Stimulated activated CD4-positive, alpha-beta T cell treated with anti-CD3 and anti-CD28 coated beads, Interleukin-2, amount 100 ng/mL, for 24 hours (primary cell): ENCODE measurements at regions not wholly inside any gene's neighbourhood (a gene's known extent, or its start where the extent isn't known, plus 50 kb on each side); places are given as distances from the start of the nearest gene placed in this dataset.

Source experiments
- DNase-seq, 2 donors: peaks; one replicate each; pipeline ENCODE4 v3.0.0-alpha.2; 2020

DNA sequence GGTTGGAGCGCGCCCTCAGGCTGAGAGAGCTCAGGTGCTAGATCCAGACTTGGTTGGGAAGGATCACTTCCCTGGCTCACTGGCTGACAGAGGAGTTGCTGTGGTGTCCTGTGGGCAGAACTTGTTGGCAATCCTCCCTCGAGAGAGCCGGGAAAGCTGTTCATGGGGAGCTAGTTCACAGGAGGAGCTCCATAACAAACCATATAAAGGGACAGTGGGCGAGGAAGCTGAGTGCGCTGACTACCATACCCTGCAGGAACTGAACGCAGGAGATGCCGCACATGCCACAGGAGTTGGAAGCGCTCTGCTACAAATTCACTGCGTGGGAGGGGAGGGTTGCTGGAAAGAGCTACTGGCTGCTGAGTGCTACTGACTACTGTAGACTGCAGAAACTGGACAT is 243.2 kb downstream of the OGFRL1 start:
- no peak for DNase-seq

DNA sequence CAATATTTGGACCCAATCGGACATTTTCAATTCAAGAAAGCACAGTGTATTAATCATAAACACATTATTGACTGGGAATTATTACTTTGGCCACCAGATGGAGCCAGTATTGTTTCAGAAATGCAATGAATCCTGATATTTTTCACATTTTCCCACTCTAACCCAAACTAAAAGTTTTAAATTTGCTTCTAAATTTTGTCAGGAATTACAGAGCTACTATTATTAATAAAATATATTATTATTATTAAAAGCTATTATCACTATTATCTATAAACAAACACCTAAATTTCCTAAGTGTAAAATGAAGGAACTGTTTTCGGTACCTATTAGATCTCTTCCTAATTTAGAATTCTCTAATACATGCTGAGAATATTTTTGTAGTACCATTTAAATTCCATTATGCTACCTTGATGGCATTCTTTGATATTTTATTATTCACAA is 245.3 kb downstream of the OGFRL1 start:
- DNase-seq = no peak

DNA sequence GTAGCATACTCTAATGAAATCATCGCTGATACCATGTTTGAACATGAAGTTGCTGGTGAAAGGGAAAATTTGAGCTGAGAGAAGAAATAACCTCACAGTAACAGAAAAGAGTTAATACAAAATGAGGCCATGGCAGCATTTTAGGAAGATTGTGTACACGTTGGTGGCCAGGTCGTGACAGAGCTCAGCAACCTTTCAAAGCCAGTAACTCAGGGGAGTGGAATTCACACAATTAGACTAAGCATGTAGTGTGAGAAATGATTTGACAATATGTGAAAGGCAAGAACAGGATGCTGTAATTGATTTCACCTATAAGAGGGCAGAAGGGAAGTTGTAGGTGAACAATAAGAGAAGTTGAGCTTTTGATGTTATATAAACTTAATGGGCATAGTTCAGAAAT is 246.3 kb downstream of the OGFRL1 start:
- no peak for DNase-seq

DNA sequence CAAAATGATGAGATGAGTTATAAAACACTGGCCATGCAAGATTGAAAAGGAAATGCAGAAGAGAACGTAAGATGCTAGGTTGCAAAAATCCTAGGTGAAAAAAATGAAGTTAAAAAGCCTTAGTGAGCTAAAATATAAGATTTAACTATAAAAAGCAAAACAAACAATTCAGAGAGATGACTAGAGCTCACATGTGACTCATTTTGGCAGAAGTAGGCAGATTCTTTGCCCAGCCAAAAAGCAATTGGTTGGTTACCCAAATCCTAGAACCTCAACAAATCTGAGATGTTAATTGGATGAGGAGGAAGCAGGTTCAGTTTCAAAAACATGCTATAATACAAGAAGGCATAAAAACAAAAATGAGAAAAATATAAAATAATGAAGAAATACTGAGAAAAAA is 249.1 kb downstream of the OGFRL1 start:
- no peak for DNase-seq

DNA sequence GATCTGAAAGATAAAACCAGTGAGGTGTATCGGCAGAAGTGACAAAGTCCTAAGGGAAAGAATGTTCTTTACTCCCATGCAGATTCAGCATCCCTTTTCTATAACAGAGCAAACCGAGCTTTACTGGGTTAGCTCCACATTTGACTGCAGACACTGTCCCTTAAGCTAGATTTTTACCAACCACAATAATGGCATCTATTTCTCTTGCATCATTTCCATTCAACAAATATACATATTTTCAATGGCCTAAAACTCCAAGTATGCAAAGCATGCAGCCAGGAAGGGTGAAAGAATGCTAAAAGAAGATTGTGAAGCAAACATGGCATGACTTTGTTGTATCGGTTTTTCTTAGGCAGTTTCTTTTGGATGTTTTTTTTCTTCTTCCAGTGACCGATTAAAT is 255.4 kb downstream of the OGFRL1 start:
- no peak for DNase-seq

DNA sequence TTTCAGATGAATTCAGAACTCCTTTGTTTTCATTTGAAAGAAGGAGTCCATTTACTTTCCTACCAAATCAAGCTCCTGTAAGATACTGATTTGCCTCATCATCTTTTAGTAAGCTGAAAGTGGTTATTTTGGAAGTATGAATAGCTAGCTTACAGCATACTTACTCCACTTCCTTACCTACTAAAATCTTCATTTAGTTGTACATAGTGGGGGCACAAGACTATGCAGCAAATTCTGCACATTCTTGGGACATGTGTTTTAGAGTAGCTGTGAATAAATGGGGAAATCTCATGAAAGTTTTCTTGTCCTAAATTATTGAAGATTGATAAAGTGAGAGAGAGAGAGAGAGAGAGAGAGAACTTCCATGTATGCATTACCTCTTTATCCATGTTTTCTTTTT is 256.3 kb downstream of the OGFRL1 start:
- DNase-seq = no peak

DNA sequence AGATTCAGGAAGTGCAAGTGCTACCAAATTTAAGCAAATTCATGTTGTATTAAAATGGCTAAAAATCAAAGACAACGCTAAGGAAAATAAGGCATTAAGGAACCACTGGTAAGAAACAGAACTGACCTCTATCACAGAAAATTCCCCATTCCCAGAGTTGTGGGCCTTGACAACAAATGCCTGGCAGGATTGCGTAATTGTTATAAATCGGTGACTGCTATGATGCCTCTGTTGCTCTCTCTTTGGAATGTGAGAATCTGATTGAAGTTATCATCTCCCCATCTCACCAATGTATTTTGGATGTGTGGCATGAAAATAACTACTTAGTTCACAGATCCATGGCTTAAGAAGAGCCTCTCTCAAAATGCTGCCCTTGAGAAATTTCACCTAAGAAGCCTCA is 257.3 kb downstream of the OGFRL1 start:
- no peak for DNase-seq

DNA sequence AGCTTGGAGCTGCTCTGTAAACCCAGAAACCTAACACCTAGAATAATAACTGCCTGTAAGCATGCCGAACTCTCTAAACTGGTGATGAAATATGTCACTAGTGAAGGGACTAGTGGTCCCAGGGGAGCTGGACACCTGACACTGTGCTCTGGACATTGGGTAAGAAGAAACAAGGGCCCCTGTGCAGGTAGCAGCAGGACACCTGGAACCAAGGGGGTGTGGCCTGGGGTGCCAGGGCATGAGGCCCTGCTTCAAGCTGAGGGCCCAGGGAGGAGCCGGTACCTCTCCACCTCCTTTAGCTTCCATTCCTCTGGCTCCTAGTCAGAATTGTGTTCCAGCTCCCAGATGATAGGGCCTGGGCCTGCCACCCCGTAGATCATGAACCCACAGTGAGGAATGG is 263.2 kb downstream of the OGFRL1 start:
- DNase-seq = no peak

DNA sequence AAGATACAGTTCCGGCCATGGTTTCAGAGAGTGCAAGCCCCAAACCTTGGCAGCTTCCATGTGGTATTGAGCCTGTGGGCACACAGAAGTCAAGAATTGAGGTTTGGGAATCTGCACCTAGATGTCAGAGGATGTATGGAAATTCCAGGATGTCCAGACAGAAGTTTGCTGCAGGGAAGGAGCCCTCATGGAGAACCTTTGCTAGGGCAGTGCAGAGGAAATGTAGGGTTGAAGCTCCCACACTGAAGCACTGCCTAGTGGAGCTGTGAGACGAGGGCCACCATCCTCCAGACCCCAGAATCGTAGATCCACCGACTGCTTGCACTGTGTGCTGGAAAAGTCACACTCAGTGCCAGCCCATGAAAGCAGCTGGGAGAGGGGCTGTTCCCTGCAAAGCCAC is 267.5 kb downstream of the OGFRL1 start:
- DNase-seq = no peak

DNA sequence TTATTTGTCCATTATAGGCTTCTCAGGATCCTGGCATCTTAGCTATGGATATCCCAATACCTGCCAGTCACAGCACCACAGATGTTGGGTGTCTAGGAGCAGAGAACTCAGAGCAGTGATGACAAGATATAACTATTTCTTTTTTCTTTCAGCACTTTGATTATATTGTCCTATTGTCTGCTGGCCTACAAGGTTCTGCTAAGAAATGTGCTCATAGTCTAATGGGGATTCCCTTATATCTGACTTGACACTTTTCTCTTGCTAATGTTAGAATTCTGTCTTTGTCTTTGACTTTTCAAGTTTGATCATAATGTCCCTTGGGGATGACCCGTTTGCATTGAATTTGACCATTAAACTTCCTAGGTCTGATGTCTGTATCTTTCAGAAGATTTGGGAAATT is 270.4 kb downstream of the OGFRL1 start:
- no peak for DNase-seq

DNA sequence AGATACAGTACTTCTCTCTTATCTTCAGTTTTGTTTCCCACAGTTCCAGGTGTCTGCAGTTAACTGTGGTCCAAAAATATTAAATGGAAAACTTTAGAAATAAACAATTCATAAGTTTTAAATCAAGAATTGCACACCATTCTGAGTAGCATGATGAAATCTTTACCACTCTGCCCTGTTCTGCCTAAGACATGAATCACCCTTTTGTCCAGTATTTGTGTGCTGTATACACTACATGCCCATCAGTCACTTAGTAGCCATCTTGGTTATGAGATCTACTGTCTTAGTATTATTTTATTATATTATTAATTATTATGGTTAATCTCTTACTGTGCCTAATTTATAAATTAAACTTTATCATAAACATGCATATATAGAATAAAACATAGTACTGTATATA is 279.0 kb downstream of the OGFRL1 start:
- DNase-seq = no peak

DNA sequence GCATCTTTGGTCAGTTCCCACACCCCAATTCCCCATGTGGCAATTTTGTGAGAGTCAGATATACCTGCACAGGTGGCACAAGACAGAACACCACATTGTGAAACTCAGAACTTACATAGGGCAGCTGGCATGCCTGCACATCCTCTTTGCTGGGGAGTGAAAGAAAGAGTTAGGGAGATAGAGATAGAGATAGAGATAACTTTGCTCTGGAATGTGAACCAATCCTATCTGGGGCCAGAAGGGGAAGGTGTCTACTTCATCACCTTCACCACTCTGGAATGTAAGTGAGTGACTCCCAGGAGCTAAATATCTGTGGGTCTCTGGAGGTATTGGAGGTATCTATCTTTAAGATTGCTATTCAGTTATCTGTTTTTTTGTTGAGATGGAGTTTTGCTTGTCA is 289.2 kb downstream of the OGFRL1 start:
- no peak for DNase-seq

DNA sequence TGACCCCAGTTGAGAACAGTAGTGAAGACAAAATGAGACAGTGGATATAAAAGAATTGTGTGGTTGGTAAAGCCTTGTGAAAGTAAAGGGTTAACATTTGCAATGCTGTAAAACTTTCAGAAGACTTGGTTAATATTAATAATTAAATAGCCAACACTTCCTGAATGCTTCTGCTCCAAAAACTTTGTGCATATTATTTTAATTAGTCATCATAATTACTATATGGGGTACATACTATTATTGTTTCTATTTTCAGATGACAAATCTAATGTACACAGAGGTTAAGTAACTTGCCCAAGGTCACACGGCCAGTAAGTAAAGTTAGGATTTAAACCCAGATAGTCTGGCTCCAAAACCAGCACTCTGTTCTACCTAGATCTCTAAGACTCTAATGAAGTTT is 291.3 kb downstream of the OGFRL1 start:
- no peak for DNase-seq

DNA sequence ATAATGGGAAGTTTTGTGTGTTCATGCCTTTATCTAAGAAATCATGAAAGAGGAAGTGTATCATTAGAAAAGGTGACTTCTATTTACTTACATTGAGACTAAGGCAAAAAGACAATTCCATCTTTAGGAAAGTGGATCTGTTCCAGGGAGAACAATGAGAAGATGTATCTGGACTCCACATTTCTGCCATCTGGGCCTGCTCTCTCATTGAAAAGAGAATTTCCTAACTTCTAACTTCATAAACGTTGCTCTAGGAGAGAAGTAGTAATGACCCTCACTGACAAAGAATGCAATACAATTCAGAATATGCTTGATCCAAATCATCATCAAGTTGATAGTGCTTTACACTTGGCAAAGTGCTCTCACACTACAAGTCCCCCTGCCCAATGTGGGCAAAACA is 294.2 kb downstream of the OGFRL1 start:
- no peak for DNase-seq

DNA sequence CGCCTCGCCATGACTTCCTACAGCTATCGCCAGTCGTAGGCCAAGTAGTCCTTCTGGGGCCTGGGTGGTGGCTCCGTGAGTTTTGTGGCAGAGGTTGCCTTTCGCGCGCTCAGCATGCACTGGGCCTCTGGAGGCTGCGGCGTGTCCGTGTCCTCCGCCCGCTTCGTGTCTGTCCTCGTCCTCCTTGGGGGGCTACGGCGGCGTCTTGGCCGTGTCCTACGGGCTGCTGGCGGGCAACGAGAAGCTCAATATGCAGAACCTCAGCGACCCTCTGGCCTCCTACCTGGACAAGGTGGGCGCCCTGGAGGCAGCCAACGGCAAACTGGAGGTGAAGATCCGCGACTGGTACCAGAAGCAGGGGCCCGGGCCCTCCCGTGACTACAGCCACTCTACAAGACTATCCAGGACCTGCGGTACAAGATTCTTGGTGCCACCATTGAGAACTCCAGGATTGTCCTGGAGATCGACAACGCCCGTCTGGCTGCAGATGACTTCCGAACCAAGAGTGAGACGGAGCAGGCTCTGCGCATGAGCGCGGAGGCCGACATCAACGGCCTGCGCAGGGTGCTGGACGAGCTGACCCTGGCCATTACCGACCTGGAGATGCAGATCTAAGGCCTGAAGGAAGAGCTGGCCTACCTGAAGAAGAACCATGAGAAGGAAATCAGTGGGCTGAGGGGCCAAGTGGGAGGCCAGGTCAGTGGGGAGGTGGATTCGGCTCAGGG is 296.3 kb downstream of the OGFRL1 start:
- DNase-seq = no peak

DNA sequence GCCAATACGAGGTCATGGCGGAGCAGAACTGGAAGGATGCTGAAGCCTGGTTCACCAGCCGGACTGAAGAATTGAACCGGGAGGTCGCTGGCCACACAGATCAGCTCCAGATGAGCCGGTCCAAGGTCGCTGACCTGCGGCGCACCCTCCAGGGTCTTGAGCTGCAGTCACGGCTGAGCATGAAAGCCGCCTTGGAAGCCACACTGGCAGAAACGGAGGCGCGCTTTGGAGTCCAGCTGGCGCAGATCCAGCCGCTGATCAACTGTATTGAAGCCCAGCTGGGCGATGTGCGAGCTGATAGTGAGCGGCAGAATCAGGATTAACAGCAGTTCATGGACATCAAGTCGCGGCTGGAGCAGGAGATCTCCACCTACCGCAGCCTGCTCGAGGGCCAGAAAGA is 296.9 kb downstream of the OGFRL1 start:
- no peak for DNase-seq

DNA sequence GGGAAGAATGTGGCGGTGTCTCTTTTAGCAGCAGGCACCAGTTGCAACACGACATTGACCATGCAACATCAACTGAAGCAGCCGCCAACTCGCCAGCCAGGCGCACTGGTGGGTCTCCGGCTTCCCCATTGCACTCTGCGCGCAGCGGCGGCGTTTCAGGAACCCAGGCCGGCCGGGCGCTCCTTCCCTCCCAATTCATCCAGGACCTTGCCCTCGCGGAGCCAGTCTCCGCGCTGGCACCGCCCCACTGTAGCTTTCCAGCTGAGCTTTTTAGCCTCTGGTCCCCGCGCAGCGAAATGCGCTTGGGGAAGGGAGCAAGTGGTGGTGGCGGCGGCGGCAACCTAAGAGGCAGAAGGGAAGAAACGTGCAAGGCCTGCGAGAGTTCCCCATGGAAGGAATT is 297.9 kb upstream of the RIMS1 start:
- no peak for DNase-seq

DNA sequence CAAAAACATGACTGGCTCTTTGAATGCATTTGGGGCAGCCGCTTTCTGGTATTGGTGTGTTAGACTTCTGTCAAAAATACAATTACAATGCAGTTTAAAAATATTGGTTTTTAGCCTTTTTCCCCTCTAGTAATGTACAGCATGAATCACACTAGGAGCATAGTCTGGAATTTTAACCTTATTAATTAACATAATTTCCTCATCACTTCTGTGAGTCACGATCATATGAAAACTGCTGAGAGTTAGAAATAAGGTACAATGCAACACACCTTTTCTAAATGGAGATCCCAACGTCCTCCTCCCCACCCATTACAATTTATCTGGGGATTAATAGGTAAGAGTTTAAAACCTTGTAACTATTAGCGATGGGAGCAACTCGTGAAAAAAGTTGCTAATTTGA is 297.1 kb upstream of the RIMS1 start:
- no peak for DNase-seq

DNA sequence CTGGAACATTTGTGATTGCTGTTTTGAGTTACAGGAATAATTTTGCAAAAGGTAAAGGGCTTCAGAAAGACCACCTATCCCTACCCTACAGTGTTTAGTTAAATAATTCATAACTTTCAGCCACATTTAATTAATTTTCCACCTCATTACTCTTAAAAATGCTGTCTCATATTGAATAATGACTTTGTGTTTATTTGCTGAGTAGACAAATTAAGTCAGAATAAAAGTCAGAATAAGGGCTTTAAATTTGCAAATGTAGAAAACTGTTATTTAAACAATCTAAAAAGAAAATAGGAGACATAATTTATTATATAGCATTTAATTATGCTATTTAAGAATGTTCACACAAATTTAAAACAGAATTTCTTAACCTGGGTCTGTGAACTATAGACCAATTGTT is 293.7 kb upstream of the RIMS1 start:
- no peak for DNase-seq

DNA sequence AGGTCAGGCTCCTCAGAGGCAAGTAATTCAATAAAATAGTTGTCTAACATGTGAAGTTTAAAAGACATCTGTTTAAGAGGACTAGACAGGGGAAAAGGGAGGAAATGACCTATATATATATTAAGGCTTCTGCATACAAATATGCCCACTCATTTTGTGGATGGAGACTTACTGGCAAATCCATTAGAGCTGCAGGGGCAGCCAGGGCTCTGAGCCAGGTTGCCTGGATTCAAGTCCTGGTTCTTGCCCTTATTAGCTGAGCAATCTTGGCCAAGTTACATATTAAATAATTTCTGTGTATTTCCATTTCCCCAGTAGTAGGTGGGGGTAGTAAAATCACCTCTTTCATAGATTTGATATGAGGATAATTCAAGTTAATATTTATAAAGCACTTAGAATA is 287.0 kb upstream of the RIMS1 start:
- DNase-seq = no peak

DNA sequence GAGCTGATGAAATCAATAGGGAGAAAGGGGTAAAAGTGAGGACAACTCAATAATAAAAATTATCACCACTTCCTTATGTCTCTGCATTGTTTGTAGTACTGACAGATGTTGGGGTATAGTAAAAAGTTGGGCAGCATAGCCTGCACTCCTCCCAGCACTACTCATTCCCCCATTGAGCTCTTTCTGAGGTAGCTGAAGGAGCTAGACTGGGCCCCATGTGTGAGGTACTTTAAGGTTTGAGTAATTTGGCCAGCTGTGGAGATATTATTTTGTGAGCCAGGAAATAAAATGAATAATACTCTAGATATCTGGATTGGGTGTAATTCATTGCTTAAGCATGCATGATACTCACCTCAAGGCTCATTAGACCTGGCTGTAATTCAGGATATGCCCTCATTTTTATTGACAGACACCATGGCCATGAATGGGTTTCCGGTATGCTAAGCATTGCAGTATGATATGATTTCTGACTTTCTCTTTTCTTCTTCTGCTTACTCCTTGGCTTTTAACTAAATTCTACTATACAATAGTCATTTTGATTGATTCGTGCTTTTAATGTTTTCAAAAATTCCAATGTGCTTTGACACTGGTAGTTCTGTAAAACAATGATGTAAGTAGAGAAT is 283.9 kb upstream of the RIMS1 start:
- DNase-seq = no peak

DNA sequence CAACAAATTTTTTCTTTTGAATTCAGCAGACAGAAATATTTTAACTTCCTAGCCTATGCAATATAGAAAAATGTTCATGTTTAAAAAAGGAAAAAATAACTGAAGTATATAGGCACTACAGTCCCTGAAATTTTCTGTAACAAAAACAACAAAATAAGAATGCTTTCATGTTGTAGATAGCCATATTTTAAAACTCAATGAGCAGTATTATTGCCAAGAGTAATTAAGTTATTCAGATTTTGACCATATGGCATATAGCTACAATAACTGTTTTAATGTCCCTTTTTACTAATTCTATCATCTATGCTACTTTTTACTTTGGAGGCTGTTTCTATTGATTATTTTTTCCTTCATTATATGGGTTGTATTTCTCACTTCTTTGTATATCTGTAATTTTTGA is 283.3 kb upstream of the RIMS1 start:
- DNase-seq = no peak

DNA sequence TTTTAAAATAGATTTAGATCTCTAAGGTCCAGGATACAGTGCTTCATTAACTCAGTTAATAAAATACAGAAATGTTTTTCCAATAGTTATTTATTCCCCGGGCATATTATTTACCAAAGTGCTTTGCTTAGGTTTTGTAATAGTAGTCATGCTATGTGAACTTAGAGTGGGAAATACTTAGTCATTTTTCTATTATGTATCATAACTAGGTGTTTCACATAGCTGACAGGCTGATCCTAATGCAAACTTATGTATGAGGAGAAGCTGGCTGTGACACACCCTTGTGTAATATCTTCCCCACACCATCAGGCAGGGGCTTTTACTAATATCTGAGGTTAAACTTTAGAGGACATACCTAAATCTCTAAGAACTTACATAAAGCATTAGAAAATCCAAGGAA is 277.7 kb upstream of the RIMS1 start:
- no peak for DNase-seq

DNA sequence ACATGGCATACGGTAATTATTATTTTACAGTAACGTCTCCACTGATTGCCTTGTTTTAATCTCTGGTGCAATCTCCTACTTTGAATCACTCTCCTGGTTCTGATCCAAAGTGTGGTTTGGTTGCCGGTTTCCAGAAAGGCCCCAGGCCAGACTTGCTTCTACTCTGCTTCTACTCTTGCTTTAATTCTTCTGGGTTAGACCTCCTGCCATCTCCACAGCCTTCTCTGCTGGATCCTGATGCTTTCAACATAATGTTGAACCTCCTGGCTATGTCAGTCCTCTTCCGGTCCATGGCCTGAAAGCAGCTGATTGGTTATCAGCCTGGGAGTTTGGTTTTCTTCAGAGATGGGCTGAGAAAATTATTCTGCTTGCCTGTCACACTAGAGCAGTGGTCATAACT is 266.5 kb upstream of the RIMS1 start:
- DNase-seq = no peak

DNA sequence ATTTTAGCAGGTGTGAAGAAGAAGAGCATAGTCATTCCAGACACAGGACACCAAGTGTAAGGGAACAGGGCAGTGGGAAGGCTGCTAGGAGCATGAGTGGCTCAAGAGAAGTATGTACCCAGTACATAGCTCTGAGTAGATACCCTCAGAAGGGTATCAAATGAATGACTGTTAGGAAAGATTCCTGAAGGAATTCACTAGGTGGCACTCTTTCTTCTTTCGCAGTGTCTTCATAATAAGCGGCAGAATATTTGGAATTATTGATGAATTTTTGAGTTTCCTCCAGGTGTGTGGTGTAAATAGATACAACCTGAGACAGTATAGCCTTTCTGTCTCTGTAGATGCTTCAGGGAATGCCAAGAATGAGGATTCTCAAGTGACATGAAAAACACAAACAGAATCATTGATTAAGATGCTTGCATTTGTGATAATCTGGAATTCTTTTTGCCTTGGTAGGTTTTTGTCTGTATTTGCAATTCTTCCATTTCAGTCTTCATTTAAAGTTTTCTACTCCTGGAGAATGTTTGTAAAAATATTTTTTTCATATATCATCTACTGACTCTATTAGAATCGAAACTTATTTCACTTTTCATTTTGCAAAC is 264.3 kb upstream of the RIMS1 start:
- no peak for DNase-seq
